Ishikawa (cell line): ENCODE measurements at regions not wholly inside any gene's neighbourhood (a gene's known extent, or its start where the extent isn't known, plus 50 kb on each side); places are given as distances from the start of the nearest gene placed in this dataset.

Source experiments
- CEBPB ChIP-seq: IDR thresholded peaks from 2 replicates; pipeline ENCODE4 v1.6.1; 2012
- CREB1 ChIP-seq: IDR thresholded peaks from 2 replicates; pipeline ENCODE4 v1.6.1; 2012; ENCODE audit warnings: low read depth
- EGR1 ChIP-seq: IDR thresholded peaks from 2 replicates; pipeline ENCODE4 v1.6.1; 2012
- EP300 ChIP-seq: IDR thresholded peaks from 2 replicates; pipeline ENCODE4 v1.6.1; 2012; ENCODE audit warnings: borderline replicate concordance
- FOXM1 ChIP-seq: IDR thresholded peaks from 2 replicates; pipeline ENCODE4 v1.6.1; 2012; ENCODE audit warnings: low read depth, borderline replicate concordance
- TAF1 ChIP-seq: IDR thresholded peaks from 2 replicates; pipeline ENCODE4 v1.6.1; 2012; ENCODE audit warnings: low read depth, mild to moderate bottlenecking
- TCF12 ChIP-seq: IDR thresholded peaks from 2 replicates; pipeline ENCODE4 v1.6.1; 2012; ENCODE audit warnings: low read depth
- YY1 ChIP-seq: IDR thresholded peaks from 2 replicates; pipeline ENCODE4 v1.6.1; 2012; ENCODE audit warnings: low read depth
- ZBTB7A ChIP-seq: IDR thresholded peaks from 2 replicates; pipeline ENCODE4 v1.6.1; 2012; ENCODE audit warnings: low read depth
- TF ChIP-seq, protein P1 (sequence below): IDR thresholded peaks from 2 replicates; pipeline ENCODE4 v1.6.1; 2012; ENCODE audit warnings: low read depth, mild to moderate bottlenecking
- TF ChIP-seq, protein P2 (sequence below): IDR thresholded peaks from 2 replicates; pipeline ENCODE4 v1.6.1; 2012
- TF ChIP-seq, protein P3 (sequence below): IDR thresholded peaks from 2 replicates; pipeline ENCODE4 v1.6.1; 2012

DNA sequence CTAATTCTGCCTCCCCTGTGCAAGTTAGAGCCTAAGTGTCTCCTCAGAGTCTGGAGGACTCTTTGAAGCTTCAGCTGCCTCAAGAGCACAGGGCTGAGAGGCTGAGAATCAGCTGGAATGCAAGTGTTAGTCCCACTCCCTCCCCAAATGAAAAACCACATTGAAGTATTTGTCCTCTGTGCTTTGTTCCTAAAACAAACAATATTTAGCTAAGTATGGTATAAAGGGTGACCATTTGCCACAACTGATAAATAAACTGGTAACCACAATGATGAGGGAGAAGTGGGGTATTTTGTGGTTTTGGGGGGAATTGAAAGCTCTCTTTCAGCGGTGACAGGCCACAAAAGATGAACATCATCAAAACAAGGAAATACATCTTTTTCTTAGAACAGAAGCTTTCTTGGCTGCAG is 91.7 kb upstream of the HDDC2 start:
- TF ChIP-seq EGR1 (no peak), CEBPB (no peak), CREB1 (no peak), EP300 (no peak), TCF12 (no peak), ZBTB7A (no peak), TAF1 (no peak), YY1 (no peak), FOXM1 (no peak)
- TF ChIP-seq, protein P1, sequence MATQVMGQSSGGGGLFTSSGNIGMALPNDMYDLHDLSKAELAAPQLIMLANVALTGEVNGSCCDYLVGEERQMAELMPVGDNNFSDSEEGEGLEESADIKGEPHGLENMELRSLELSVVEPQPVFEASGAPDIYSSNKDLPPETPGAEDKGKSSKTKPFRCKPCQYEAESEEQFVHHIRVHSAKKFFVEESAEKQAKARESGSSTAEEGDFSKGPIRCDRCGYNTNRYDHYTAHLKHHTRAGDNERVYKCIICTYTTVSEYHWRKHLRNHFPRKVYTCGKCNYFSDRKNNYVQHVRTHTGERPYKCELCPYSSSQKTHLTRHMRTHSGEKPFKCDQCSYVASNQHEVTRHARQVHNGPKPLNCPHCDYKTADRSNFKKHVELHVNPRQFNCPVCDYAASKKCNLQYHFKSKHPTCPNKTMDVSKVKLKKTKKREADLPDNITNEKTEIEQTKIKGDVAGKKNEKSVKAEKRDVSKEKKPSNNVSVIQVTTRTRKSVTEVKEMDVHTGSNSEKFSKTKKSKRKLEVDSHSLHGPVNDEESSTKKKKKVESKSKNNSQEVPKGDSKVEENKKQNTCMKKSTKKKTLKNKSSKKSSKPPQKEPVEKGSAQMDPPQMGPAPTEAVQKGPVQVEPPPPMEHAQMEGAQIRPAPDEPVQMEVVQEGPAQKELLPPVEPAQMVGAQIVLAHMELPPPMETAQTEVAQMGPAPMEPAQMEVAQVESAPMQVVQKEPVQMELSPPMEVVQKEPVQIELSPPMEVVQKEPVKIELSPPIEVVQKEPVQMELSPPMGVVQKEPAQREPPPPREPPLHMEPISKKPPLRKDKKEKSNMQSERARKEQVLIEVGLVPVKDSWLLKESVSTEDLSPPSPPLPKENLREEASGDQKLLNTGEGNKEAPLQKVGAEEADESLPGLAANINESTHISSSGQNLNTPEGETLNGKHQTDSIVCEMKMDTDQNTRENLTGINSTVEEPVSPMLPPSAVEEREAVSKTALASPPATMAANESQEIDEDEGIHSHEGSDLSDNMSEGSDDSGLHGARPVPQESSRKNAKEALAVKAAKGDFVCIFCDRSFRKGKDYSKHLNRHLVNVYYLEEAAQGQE: no peak
- TF ChIP-seq, protein P2, sequence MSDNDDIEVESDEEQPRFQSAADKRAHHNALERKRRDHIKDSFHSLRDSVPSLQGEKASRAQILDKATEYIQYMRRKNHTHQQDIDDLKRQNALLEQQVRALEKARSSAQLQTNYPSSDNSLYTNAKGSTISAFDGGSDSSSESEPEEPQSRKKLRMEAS: no peak
- TF ChIP-seq, protein P3, sequence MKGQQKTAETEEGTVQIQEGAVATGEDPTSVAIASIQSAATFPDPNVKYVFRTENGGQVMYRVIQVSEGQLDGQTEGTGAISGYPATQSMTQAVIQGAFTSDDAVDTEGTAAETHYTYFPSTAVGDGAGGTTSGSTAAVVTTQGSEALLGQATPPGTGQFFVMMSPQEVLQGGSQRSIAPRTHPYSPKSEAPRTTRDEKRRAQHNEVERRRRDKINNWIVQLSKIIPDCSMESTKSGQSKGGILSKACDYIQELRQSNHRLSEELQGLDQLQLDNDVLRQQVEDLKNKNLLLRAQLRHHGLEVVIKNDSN: no peak
